Body of pancreas (tissue), 4 donors: ENCODE measurements at regions not wholly inside any gene's neighbourhood (a gene's known extent, or its start where the extent isn't known, plus 50 kb on each side); places are given as distances from the start of the nearest gene placed in this dataset.

Experiments used
- CTCF ChIP-seq, 7 experiments: fragments of 450-650 bp in 4 of 7; fragments of 200-600 bp in 3 of 7; sonication (generic) in 3 of 7; IDR thresholded peaks; one replicate each; pipeline ENCODE4 v1.5.1; 2016 to 2019; ENCODE audit warnings: antibody characterized with exemption in 7 of 7
- POLR2A ChIP-seq, 3 donors: fragments of 450-650 bp; IDR thresholded peaks; one replicate each; pipeline ENCODE4 v1.6.1; 2016; ENCODE audit warnings: antibody characterized with exemption in 3 of 3, mild to moderate bottlenecking in 2 of 3

GRCh38 chr10:31125789-31126188, 94.1 kb upstream of the ZNF438 start:
- TF ChIP-seq CTCF (IDR thresholded peaks at IDR 0.05): no peak
- no peak for TF ChIP-seq POLR2A (IDR thresholded peaks at IDR 0.05)
